H1 (cell line): ENCODE measurements at regions not wholly inside any gene's neighbourhood (a gene's known extent, or its start where the extent isn't known, plus 50 kb on each side); places are given as distances from the start of the nearest gene placed in this dataset.

Source experiments
- CHD2 ChIP-seq: IDR thresholded peaks from 2 replicates; pipeline ENCODE4 v1.6.1; 2012; ENCODE audit warnings: low read length, improper control_type of control experiment
- EP300 ChIP-seq, 2 experiments: IDR thresholded peaks; 1 replicate in 1 of 2; 2 replicates in 1 of 2; pipeline ENCODE4 v1.6.1; 2011 to 2012; ENCODE audit warnings: low read depth in 2 of 2, low read length in 2 of 2, mild to moderate bottlenecking in 2 of 2, borderline replicate concordance in 1 of 2, inconsistent platforms in 1 of 2, moderate library complexity in 1 of 2
- GTF2F1 ChIP-seq: IDR thresholded peaks from 2 replicates; pipeline ENCODE4 v1.6.1; 2012; ENCODE audit warnings: low read depth, low read length, improper control_type of control experiment, borderline replicate concordance
- POLR2AphosphoS5 ChIP-seq: IDR thresholded peaks from 2 replicates; pipeline ENCODE4 v1.6.1; 2011; ENCODE audit warnings: low read depth, low read length
- SIN3A ChIP-seq, 2 experiments: IDR thresholded peaks in 1 of 2; conservative IDR thresholded peaks in 1 of 2; 2 replicates each; pipeline ENCODE4 v1.6.1; 2011 to 2012; ENCODE audit warnings: low read length in 2 of 2, improper control_type of control experiment in 1 of 2, low read depth in 1 of 2, mild to moderate bottlenecking in 1 of 2
- TAF1 ChIP-seq: IDR thresholded peaks from 2 replicates; pipeline ENCODE4 v1.6.1; 2011; ENCODE audit warnings: mild to moderate bottlenecking, low read depth, low read length
- TEAD4 ChIP-seq: IDR thresholded peaks from 2 replicates; pipeline ENCODE4 v1.6.1; 2012; ENCODE audit warnings: low read depth, low read length, inconsistent platforms, mixed read lengths
- ZNF274 ChIP-seq: IDR thresholded peaks from 2 replicates; pipeline ENCODE4 v1.7.0; 2012; ENCODE audit warnings: low read length, borderline replicate concordance; ENCODE audit errors: extremely low read depth
- TF ChIP-seq, protein P1 (sequence below), 3 experiments: IDR thresholded peaks; 1 replicate in 2 of 3; 2 replicates in 1 of 3; pipeline versions ENCODE4 v1.5.1 to v1.6.1; 2011; ENCODE audit warnings: low read length in 3 of 3, mild to moderate bottlenecking in 3 of 3, inconsistent platforms in 2 of 3, low read depth in 1 of 3, moderate library complexity in 1 of 3; ENCODE audit not compliant: insufficient read depth in 1 of 3; ENCODE audit errors: control extremely low read depth in 1 of 3

DNA sequence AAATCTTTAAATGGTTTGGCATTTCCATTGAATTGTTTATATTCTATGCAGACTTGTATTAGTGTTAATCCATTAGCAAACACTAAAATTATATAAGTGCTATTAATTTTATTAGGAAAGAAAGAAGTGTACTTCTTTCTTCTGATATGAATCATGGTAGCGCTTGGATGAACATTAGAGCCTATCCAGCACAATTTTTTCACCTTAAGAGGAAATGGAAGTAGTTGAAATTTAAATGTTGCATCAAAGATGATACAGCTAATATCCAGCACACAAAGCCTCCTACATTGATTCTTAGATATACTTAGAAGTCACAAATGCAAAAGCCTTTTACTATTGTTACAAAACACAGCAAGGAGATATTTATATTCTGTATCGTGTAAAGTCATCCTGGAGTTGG lies 174.5 kb downstream of the AHR start:
- TF ChIP-seq, protein P1, sequence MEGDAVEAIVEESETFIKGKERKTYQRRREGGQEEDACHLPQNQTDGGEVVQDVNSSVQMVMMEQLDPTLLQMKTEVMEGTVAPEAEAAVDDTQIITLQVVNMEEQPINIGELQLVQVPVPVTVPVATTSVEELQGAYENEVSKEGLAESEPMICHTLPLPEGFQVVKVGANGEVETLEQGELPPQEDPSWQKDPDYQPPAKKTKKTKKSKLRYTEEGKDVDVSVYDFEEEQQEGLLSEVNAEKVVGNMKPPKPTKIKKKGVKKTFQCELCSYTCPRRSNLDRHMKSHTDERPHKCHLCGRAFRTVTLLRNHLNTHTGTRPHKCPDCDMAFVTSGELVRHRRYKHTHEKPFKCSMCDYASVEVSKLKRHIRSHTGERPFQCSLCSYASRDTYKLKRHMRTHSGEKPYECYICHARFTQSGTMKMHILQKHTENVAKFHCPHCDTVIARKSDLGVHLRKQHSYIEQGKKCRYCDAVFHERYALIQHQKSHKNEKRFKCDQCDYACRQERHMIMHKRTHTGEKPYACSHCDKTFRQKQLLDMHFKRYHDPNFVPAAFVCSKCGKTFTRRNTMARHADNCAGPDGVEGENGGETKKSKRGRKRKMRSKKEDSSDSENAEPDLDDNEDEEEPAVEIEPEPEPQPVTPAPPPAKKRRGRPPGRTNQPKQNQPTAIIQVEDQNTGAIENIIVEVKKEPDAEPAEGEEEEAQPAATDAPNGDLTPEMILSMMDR (IDR thresholded peaks at IDR 0.05; ENCODE audit: control extremely low read depth in 1 of 3, insufficient read depth in 1 of 3, low read depth in 1 of 3, low read length in 3 of 3) = no peak
- TF ChIP-seq ZNF274 = no peak
- no peak for TF ChIP-seq TEAD4
- TF ChIP-seq TAF1 = no peak
- no peak for TF ChIP-seq CHD2
- TF ChIP-seq POLR2AphosphoS5 = no peak
- no peak for TF ChIP-seq SIN3A (conservative IDR thresholded peaks at IDR 0.05 in 1 of 2, IDR thresholded peaks at IDR 0.05 in 1 of 2; ENCODE audit: low read depth in 1 of 2, low read length in 2 of 2)
- TF ChIP-seq GTF2F1 = no peak
- TF ChIP-seq EP300 (IDR thresholded peaks at IDR 0.05; ENCODE audit: borderline replicate concordance in 1 of 2, low read depth in 2 of 2, low read length in 2 of 2) = no peak
